ENCODE measurements at regions not wholly inside any gene's neighbourhood (a gene's known extent, or its start where the extent isn't known, plus 50 kb on each side); places are given as distances from the start of the nearest gene placed in this dataset.
"Not testable (repeated sequence)": the region's sequence is repeated elsewhere in the genome, so short reads cannot be mapped to it uniquely, and the experiment has no call there.

DNA sequence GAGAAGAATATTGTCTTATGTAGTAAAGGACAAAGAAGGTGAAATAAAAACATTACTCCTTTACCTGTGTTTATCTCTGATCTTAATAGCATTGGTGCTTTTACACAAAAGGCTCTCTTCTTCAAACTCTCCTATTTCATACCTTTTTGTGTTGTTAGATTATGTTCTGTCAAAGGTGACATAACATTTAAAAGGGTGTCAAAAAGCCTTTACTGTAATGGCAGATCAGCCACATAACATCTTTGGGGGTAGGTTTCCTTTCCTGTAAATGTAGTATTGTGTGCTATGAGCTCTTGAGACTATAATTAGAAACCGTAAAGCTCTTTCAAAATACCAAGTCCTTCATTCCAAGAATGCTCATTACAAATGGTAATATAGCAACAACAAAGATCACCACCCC is 400.1 kb downstream of the LNPK start:
- no peaks in the 10 kb centered on the region for H3K27me3 ChIP-seq (ENCODE audit: control insufficient read depth, insufficient read depth, low read length)
- H3K27ac ChIP-seq, result no peak overlapping the region
- H3K4me2 ChIP-seq (ENCODE audit: low read length), result no peak overlapping the region
- TF ChIP-seq, protein P1, sequence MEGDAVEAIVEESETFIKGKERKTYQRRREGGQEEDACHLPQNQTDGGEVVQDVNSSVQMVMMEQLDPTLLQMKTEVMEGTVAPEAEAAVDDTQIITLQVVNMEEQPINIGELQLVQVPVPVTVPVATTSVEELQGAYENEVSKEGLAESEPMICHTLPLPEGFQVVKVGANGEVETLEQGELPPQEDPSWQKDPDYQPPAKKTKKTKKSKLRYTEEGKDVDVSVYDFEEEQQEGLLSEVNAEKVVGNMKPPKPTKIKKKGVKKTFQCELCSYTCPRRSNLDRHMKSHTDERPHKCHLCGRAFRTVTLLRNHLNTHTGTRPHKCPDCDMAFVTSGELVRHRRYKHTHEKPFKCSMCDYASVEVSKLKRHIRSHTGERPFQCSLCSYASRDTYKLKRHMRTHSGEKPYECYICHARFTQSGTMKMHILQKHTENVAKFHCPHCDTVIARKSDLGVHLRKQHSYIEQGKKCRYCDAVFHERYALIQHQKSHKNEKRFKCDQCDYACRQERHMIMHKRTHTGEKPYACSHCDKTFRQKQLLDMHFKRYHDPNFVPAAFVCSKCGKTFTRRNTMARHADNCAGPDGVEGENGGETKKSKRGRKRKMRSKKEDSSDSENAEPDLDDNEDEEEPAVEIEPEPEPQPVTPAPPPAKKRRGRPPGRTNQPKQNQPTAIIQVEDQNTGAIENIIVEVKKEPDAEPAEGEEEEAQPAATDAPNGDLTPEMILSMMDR (IDR thresholded peaks at IDR 0.05), result no peak
- no peaks in the 10 kb centered on the region for H3K36me3 ChIP-seq (ENCODE audit: control insufficient read depth, insufficient read depth, low read length)
- no peak overlapping the region for H3K4me3 ChIP-seq (ENCODE audit: low read depth, low read length)
- no peak overlapping the region for H3K9ac ChIP-seq
- H3K9me3 ChIP-seq (ENCODE audit: control insufficient read depth, low read length), result no peaks in the 10 kb centered on the region
- no peaks in the 10 kb centered on the region for H3K79me2 ChIP-seq
- no peak overlapping the region for H2AFZ ChIP-seq
- H3K4me1 ChIP-seq, result no peaks in the 10 kb centered on the region

DNA sequence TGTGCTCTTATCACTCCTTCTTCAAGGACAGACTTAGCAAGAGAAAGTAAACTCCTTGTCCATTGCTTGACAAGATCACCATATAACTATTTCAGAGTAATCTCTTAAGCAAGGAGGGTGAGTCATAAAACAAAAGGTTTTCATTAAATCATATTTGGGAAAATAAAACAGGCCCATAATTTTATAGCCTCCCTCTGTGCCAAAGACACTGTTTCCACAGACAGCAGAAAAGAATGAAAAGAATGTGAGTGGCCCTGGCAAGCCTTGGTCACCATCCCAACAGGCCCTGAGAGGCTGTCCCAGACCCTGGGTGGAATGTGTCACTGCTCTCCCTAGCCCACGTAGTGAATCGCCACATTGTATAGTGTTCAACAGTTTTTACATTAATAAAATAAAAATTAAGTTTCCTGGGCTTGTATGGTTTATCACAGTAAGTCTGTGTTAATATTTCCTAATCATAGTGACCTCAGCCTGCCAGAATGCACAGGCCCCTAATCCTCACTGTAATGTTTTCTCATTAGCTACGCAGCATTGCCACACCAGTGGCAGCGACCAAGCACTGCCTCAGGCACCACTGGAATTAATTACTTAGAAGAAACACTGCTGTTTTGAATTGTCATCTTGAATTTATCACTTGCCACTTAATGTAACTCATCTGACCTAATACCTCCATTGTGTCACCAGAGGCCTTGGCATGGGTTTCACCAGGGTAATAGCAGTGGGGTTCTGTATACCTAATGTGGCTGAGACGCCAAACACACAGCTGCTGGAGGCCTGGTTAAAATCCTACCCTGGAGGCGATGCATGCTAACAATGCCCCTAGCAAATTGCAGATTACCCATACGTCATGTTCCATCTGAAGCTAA is 401.9 kb downstream of the LNPK start:
- H3K27me3 ChIP-seq (ENCODE audit: control insufficient read depth, insufficient read depth, low read length), result no peaks in the 10 kb centered on the region
- H3K36me3 ChIP-seq (ENCODE audit: control insufficient read depth, insufficient read depth, low read length), result no peaks in the 10 kb centered on the region
- no peak overlapping the region for H2AFZ ChIP-seq
- no peak overlapping the region for H3K4me3 ChIP-seq (ENCODE audit: low read depth, low read length)
- H3K79me2 ChIP-seq, result no peaks in the 10 kb centered on the region
- no peak overlapping the region for H3K27ac ChIP-seq
- no peak overlapping the region for H3K9ac ChIP-seq
- H3K4me2 ChIP-seq (ENCODE audit: low read length), result no peak overlapping the region
- TF ChIP-seq, protein P1 (IDR thresholded peaks at IDR 0.05), result no peak
- no peaks in the 10 kb centered on the region for H3K9me3 ChIP-seq (ENCODE audit: control insufficient read depth, low read length)
- H3K4me1 ChIP-seq, result no peaks in the 10 kb centered on the region

DNA sequence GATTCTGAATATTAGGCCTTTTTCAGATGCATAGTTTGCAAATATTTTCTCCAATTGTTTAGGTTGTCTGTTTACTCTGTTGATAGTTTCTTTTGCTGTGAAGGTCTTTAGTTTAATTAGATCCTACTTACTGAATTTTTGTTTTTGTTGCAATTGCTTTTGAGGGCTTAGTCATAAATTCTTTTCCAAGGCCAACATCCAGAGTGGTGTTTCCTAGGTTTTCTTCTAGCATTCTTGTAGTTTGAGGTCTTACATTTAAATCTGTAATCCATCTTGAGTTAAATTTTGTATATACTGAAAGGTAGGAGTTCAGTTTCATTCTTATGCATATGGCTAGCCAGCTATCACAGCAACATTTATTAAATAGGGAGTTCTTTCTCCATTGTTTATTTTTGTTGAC is 404.8 kb downstream of the LNPK start:
- H3K27me3 ChIP-seq (ENCODE audit: control insufficient read depth, insufficient read depth, low read length), result no peaks in the 10 kb centered on the region
- no peak overlapping the region for H3K4me2 ChIP-seq (ENCODE audit: low read length)
- H3K4me1 ChIP-seq, result no peaks in the 10 kb centered on the region
- no peak overlapping the region for H2AFZ ChIP-seq
- no peaks in the 10 kb centered on the region for H3K79me2 ChIP-seq
- H3K9me3 ChIP-seq (ENCODE audit: control insufficient read depth, low read length), result no peaks in the 10 kb centered on the region
- H3K9ac ChIP-seq, result no peak overlapping the region
- TF ChIP-seq, protein P1 (IDR thresholded peaks at IDR 0.05), result no peak
- H3K36me3 ChIP-seq (ENCODE audit: control insufficient read depth, insufficient read depth, low read length), result no peaks in the 10 kb centered on the region
- H3K4me3 ChIP-seq (ENCODE audit: low read depth, low read length), result no peak overlapping the region
- H3K27ac ChIP-seq, result no peak overlapping the region

DNA sequence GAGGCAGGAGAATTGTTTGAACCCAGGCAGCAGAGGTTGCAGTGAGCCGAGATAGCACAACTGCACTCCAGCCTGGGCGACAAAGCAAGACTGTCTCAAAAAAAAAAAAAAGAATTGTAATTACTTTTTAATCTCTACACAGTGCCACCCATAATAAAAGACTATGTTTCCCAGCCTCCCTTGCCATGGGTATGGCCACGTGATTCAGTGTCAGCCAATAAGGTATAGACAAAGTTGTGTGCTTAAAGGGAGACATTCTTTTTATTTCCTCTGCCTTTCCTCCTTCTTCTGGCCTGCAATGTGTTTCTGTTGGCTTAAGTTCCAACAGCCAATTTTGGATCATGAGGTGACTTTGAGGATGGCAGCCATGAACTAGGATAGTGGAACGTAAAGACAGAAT is 406.9 kb downstream of the LNPK start:
- TF ChIP-seq, protein P1 (IDR thresholded peaks at IDR 0.05), result no peak
- no peak overlapping the region for H2AFZ ChIP-seq
- H3K9ac ChIP-seq, result no peak overlapping the region
- H3K27me3 ChIP-seq (ENCODE audit: control insufficient read depth, insufficient read depth, low read length), result no peaks in the 10 kb centered on the region
- no peaks in the 10 kb centered on the region for H3K79me2 ChIP-seq
- no peak overlapping the region for H3K27ac ChIP-seq
- H3K9me3 ChIP-seq (ENCODE audit: control insufficient read depth, low read length), result no peaks in the 10 kb centered on the region
- no peak overlapping the region for H3K4me3 ChIP-seq (ENCODE audit: low read depth, low read length)
- H3K4me1 ChIP-seq, result no peaks in the 10 kb centered on the region
- no peaks in the 10 kb centered on the region for H3K36me3 ChIP-seq (ENCODE audit: control insufficient read depth, insufficient read depth, low read length)
- no peak overlapping the region for H3K4me2 ChIP-seq (ENCODE audit: low read length)

DNA sequence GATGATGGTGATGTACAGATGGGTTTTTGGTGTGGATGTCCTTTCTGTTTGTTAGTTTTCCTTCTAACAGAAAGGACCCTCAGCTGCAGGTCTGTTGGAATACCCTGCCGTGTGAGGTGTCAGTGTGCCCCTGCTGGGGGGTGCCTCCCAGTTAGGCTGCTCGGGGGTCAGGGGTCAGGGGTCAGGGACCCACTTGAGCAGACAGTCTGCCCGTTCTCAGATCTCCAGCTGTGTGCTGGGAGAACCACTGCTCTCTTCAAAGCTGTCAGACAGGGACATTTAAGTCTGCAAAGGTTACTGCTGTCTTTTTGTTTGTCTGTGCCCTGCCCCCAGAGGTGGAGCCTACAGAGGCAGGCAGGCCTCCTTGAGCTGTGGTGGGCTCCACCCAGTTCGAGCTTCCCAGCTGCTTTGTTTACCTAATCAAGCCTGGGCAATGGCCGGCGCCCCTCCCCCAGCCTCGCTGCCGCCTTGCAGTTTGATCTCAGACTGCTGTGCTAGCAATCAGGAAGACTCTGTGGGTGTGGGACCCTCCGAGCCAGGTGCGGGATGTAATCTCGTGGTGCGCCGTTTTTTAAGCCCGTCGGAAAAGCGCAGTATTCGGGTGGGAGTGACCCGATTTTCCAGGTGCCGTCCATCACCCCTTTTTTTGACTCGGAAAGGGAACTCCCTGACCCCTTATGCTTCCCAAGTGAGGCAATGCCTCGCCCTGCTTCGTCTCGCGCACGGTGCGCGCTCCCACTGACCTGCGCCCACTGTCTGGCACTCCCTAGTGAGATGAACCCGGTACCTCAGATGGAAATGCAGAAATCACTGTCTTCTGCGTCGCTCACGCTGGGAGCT is 408.2 kb downstream of the LNPK start:
- not testable (repeated sequence) for H3K27me3 ChIP-seq (ENCODE audit: control insufficient read depth, insufficient read depth, low read length); H3K4me3 ChIP-seq (ENCODE audit: low read depth, low read length)

DNA sequence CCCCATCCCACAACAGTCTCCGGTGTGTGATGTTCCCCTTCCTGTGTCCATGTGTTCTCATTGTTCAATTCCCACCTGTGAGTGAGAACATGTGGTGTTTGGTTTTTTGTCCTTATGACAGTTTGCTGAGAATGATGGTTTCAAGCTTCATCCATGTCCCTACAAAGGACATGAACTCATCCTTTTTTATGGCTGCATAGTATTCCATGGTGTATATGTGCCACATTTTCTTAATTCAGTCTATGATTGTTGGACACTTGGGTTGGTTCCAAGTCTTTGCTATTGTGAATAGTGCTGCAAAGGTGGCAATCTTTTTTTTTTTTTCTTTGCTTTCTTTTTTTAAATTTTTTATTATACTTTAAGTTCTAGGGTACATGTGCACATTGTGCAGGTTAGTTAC is 406.7 kb upstream of the ATP5MC3 start:
- H3K9me3 ChIP-seq (ENCODE audit: control insufficient read depth, low read length); H3K4me3 ChIP-seq (ENCODE audit: low read depth, low read length); H3K9ac ChIP-seq; H3K79me2 ChIP-seq; H3K27me3 ChIP-seq (ENCODE audit: control insufficient read depth, insufficient read depth, low read length); H3K36me3 ChIP-seq (ENCODE audit: control insufficient read depth, insufficient read depth, low read length); H3K4me1 ChIP-seq; H3K27ac ChIP-seq; H2AFZ ChIP-seq; H3K4me2 ChIP-seq (ENCODE audit: low read length): not testable (repeated sequence)

More for the DNA sequence above, 408.2 kb downstream of the LNPK start:
- not testable (repeated sequence) for H3K9ac ChIP-seq; H2AFZ ChIP-seq; H3K27ac ChIP-seq; H3K4me2 ChIP-seq (ENCODE audit: low read length); H3K36me3 ChIP-seq (ENCODE audit: control insufficient read depth, insufficient read depth, low read length); H3K4me1 ChIP-seq; H3K79me2 ChIP-seq; H3K9me3 ChIP-seq (ENCODE audit: control insufficient read depth, low read length)

Measured in parathyroid adenoma (tissue), 2 donors.